ENCODE measurements at regions not wholly inside any gene's neighbourhood (a gene's known extent, or its start where the extent isn't known, plus 50 kb on each side); places are given as distances from the start of the nearest gene placed in this dataset.

DNA sequence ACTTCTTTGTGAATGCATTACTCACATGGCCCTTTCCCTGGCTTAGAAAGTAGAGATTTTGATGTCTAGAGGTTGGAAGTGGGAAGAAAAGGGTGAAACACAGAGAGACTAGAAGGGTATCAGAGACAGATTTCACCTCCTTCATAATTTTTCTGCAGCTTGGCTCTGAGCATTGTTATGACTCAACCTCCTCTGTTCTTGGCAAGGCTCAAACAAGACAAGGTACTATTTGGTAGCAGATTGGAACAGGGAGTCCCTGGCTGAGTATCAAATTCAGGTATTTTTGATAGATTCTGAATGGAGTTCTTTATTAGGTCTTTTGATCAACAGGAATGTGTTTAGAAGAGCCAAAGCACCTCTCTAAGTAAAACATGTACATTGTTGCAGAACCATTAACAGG, 146.3 kb upstream of the CHRDL1 start:
- no peak overlapping the region for H2AFZ ChIP-seq (ENCODE audit: control insufficient read depth, low read depth, low read length)
- no peaks in the 10 kb centered on the region for H3K27me3 ChIP-seq (replicated peaks in 1 of 2; ENCODE audit: control insufficient read depth in 2 of 2, insufficient read depth in 2 of 2, low read length in 1 of 2)
- H4K20me1 ChIP-seq (ENCODE audit: control insufficient read depth, insufficient read depth): no peaks in the 10 kb centered on the region
- in situ Hi-C loops (cut with MboI) (no loop called here), intact Hi-C loops (cut with micrococcal nuclease; ENCODE audit: unreplicated experiment) (no loop called here)
- no peak overlapping the region for H3K9ac ChIP-seq (ENCODE audit: control insufficient read depth, insufficient read depth, low read length)
- H3K4me1 ChIP-seq (ENCODE audit: control insufficient read depth, insufficient read depth, low read length): no peaks in the 10 kb centered on the region
- H3K36me3 ChIP-seq (ENCODE audit: control insufficient read depth in 2 of 2, insufficient read depth in 2 of 2, low read length in 1 of 2): no peaks in the 10 kb centered on the region
- H3K4me2 ChIP-seq (ENCODE audit: control insufficient read depth, insufficient read depth): no peak overlapping the region
- TF ChIP-seq NBN (IDR thresholded peaks at IDR 0.05) (no peak), HDAC6 (IDR thresholded peaks at IDR 0.05; ENCODE audit: unreplicated experiment) (no peak), NR2C2 (IDR thresholded peaks at IDR 0.05; ENCODE audit: borderline replicate concordance, control insufficient read depth, insufficient read length, low read depth) (no peak)
- TF ChIP-seq, protein P1, sequence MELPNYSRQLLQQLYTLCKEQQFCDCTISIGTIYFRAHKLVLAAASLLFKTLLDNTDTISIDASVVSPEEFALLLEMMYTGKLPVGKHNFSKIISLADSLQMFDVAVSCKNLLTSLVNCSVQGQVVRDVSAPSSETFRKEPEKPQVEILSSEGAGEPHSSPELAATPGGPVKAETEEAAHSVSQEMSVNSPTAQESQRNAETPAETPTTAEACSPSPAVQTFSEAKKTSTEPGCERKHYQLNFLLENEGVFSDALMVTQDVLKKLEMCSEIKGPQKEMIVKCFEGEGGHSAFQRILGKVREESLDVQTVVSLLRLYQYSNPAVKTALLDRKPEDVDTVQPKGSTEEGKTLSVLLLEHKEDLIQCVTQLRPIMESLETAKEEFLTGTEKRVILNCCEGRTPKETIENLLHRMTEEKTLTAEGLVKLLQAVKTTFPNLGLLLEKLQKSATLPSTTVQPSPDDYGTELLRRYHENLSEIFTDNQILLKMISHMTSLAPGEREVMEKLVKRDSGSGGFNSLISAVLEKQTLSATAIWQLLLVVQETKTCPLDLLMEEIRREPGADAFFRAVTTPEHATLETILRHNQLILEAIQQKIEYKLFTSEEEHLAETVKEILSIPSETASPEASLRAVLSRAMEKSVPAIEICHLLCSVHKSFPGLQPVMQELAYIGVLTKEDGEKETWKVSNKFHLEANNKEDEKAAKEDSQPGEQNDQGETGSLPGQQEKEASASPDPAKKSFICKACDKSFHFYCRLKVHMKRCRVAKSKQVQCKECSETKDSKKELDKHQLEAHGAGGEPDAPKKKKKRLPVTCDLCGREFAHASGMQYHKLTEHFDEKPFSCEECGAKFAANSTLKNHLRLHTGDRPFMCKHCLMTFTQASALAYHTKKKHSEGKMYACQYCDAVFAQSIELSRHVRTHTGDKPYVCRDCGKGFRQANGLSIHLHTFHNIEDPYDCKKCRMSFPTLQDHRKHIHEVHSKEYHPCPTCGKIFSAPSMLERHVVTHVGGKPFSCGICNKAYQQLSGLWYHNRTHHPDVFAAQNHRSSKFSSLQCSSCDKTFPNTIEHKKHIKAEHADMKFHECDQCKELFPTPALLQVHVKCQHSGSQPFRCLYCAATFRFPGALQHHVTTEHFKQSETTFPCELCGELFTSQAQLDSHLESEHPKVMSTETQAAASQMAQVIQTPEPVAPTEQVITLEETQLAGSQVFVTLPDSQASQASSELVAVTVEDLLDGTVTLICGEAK (IDR thresholded peaks at IDR 0.05; ENCODE audit: borderline replicate concordance): no peak
- H3K9me3 ChIP-seq (replicated peaks; ENCODE audit: control insufficient read depth, insufficient read depth, low read length): no peaks in the 10 kb centered on the region
- FAIRE-seq (no peak), ATAC-seq (no peak), DNase-seq (ENCODE audit: low read depth, low spot score) (no peak)
- POLR2A ChIA-PET: no interaction called here
- RAD21 ChIA-PET (ENCODE audit: unreplicated experiment): no interaction called here
- SMC1A ChIA-PET (ENCODE audit: uncharacterized antibody, unreplicated experiment): no interaction called here
- BruUV-seq (replicated peaks): no TSS peak
- H3K79me2 ChIP-seq (ENCODE audit: control insufficient read depth, insufficient read depth, low read length): no peaks in the 10 kb centered on the region
- CTCF ChIA-PET: no interaction called here
- no peak overlapping the region for H3K4me3 ChIP-seq
- no peak overlapping the region for H3K27ac ChIP-seq (ENCODE audit: control insufficient read depth, insufficient read depth)
